WTC11 (cell line): ENCODE measurements at regions not wholly inside any gene's neighbourhood (a gene's known extent, or its start where the extent isn't known, plus 50 kb on each side); places are given as distances from the start of the nearest gene placed in this dataset.

ENCODE experiments used
- ATAC-seq: fragments of 200-7000 bp; cut with Tn5 transposase; 2 replicates; pipeline ENCODE4 v1.10.0; 2021; ENCODE audit warnings: mild to moderate bottlenecking, moderate library complexity
- CTCF ChIA-PET: fragments of 300-600 bp; sonication (Branson Sonifier 250); formaldehyde crosslinking; loops from one replicate; lab custom pipeline; 2021; ENCODE audit warnings: antibody characterized with exemption; lab: Charles Lee
- POLR2A ChIA-PET: fragments of 350-600 bp; sonication (Branson Sonifier 250); formaldehyde crosslinking; loops from one replicate; lab custom pipeline; 2021; ENCODE audit warnings: antibody characterized with exemption; lab: Charles Lee
- DNase-seq: peaks from one replicate; pipeline ENCODE4 v3.0.0; 2021; ENCODE audit warnings: low spot score
- H3K27ac Mint-ChIP-seq: 2 replicates; pipeline ENCODE4 v1.8.0; 2021; ENCODE audit warnings: mixed read lengths
- H3K27me3 Mint-ChIP-seq: 2 replicates; pipeline ENCODE4 v1.8.0; 2021; ENCODE audit warnings: low read depth, mild to moderate bottlenecking, moderate library complexity, mixed read lengths
- H3K36me3 Mint-ChIP-seq: 2 replicates; pipeline ENCODE4 v1.8.0; 2021; ENCODE audit warnings: mixed read lengths
- H3K4me1 Mint-ChIP-seq: 2 replicates; pipeline ENCODE4 v1.8.0; 2022; ENCODE audit warnings: mixed read lengths
- H3K4me3 Mint-ChIP-seq: 2 replicates; pipeline ENCODE4 v1.8.0; 2021; ENCODE audit warnings: mild to moderate bottlenecking, moderate library complexity, mixed read lengths
- H3K9me3 Mint-ChIP-seq: 2 replicates; pipeline ENCODE4 v1.8.0; 2021; ENCODE audit warnings: mixed read lengths
- ATF6 ChIP-seq: sonication (generic); formaldehyde crosslinking; IDR thresholded peaks from 2 replicates; pipeline ENCODE4 v1.8.1; 2023; ENCODE audit warnings: mild to moderate bottlenecking, missing genetic modification reagents
- CDX4 ChIP-seq: fragments of 250-450 bp; sonication (Bioruptor Pico); IDR thresholded peaks from 2 replicates; pipeline ENCODE4 v1.9.0; 2021; ENCODE audit warnings: moderate library complexity, mild to moderate bottlenecking, inconsistent platforms, borderline replicate concordance
- EMX1 ChIP-seq: fragments of 250-450 bp; sonication (Bioruptor Pico); IDR thresholded peaks from 2 replicates; pipeline ENCODE4 v1.8.0; 2021; ENCODE audit warnings: mild to moderate bottlenecking
- FOXP1 ChIP-seq: sonication (generic); formaldehyde crosslinking; IDR thresholded peaks from 2 replicates; pipeline ENCODE4 v1.8.0; 2022; ENCODE audit warnings: missing genetic modification reagents, mild to moderate bottlenecking, moderate library complexity, borderline replicate concordance
- HMGXB4 ChIP-seq: sonication (generic); formaldehyde crosslinking; IDR thresholded peaks from 2 replicates; pipeline ENCODE4 v1.8.1; 2023; ENCODE audit warnings: mild to moderate bottlenecking, moderate library complexity, missing genetic modification reagents
- JUN ChIP-seq: sonication (generic); formaldehyde crosslinking; IDR thresholded peaks from 2 replicates; pipeline ENCODE4 v1.8.0; 2023; ENCODE audit warnings: mild to moderate bottlenecking, missing genetic modification reagents
- MYBL2 ChIP-seq: sonication (generic); formaldehyde crosslinking; IDR thresholded peaks from 2 replicates; pipeline ENCODE4 v1.8.1; 2023; ENCODE audit warnings: mild to moderate bottlenecking, moderate library complexity, missing genetic modification reagents
- NFATC4 ChIP-seq: fragments of 250-450 bp; sonication (Bioruptor Pico); IDR thresholded peaks from 2 replicates; pipeline ENCODE4 v1.9.0; 2021; ENCODE audit warnings: mild to moderate bottlenecking
- NFYB ChIP-seq: sonication (generic); formaldehyde crosslinking; conservative IDR thresholded peaks from 2 replicates; pipeline ENCODE4 v1.8.0; 2022; ENCODE audit warnings: low read depth, missing genetic modification reagents
- NR3C1 ChIP-seq: sonication (generic); formaldehyde crosslinking; conservative IDR thresholded peaks from 2 replicates; pipeline ENCODE4 v1.8.1; 2023; ENCODE audit warnings: low read depth, mild to moderate bottlenecking, missing genetic modification reagents
- OVOL2 ChIP-seq: fragments of 250-450 bp; sonication (Bioruptor Pico); IDR thresholded peaks from 2 replicates; pipeline ENCODE4 v1.9.0; 2021; ENCODE audit warnings: mild to moderate bottlenecking, borderline replicate concordance
- PRRX2 ChIP-seq: fragments of 250-450 bp; sonication (Bioruptor Pico); IDR thresholded peaks from 2 replicates; pipeline ENCODE4 v1.8.0; 2021; ENCODE audit warnings: mild to moderate bottlenecking
- RORB ChIP-seq: fragments of 250-450 bp; sonication (Bioruptor Pico); IDR thresholded peaks from 2 replicates; pipeline ENCODE4 v1.9.0; 2021; ENCODE audit warnings: mild to moderate bottlenecking
- SMAD4 ChIP-seq: sonication (generic); formaldehyde crosslinking; IDR thresholded peaks from 2 replicates; pipeline ENCODE4 v1.8.0; 2022; ENCODE audit warnings: mild to moderate bottlenecking, missing genetic modification reagents
- SOX15 ChIP-seq: fragments of 250-450 bp; sonication (Bioruptor Pico); IDR thresholded peaks from 2 replicates; pipeline ENCODE4 v1.9.0; 2021; ENCODE audit warnings: mild to moderate bottlenecking
- ZMAT4 ChIP-seq: fragments of 250-450 bp; sonication (Bioruptor Pico); IDR thresholded peaks from 2 replicates; pipeline ENCODE4 v1.9.0; 2021; ENCODE audit warnings: mild to moderate bottlenecking
- ZNF121 ChIP-seq: sonication (generic); formaldehyde crosslinking; IDR thresholded peaks from 2 replicates; pipeline ENCODE4 v1.8.0; 2023; ENCODE audit warnings: missing genetic modification reagents
- ZNF317 ChIP-seq: sonication (generic); formaldehyde crosslinking; IDR thresholded peaks from 2 replicates; pipeline ENCODE4 v1.8.1; 2023; ENCODE audit warnings: low read depth, mild to moderate bottlenecking, moderate library complexity, missing genetic modification reagents, borderline replicate concordance
- ZSCAN18 ChIP-seq: fragments of 250-450 bp; sonication (Bioruptor Pico); IDR thresholded peaks from 2 replicates; pipeline ENCODE4 v2.1.2; 2022; ENCODE audit warnings: mild to moderate bottlenecking, moderate library complexity
- TF ChIP-seq, protein P1 (sequence below): fragments of 250-450 bp; sonication (Bioruptor Pico); IDR thresholded peaks from 2 replicates; pipeline ENCODE4 v1.9.0; 2021; ENCODE audit warnings: mild to moderate bottlenecking
- TF ChIP-seq, protein P2 (sequence below): sonication (generic); formaldehyde crosslinking; IDR thresholded peaks from 2 replicates; pipeline ENCODE4 v1.8.0; 2023; ENCODE audit warnings: mild to moderate bottlenecking, missing genetic modification reagents

DNA sequence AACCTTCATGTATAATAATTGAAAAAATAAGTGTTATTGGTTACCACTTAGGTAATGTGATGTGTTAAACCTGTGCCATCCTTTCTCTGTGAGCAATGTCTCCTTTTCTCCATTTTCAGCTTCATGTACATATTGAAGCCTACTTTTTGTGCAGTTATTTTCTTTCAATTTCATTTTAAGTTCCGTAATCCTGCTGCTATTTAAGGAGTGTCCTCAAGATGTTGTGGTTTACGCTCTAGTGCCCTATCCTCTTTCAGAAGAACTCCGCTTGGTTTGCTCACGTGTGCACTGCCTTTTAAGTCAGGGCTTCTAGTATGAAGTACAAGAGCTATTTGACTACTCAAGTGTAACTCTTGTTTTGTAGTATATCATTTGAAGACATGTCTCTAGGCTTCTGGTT is 2253.2 kb upstream of the TENM3 start:
- H3K27me3 Mint-ChIP-seq: no peaks in the 10 kb centered on the region
- ChIA-PET CTCF (no interaction called here), POLR2A (no interaction called here)
- TF ChIP-seq EMX1 (CRISPR knock-in tag): no peak
- H3K27ac Mint-ChIP-seq: no peak overlapping the region
- H3K4me3 Mint-ChIP-seq: no peak overlapping the region
- H3K36me3 Mint-ChIP-seq: no peaks in the 10 kb centered on the region
- H3K9me3 Mint-ChIP-seq: peaks cover 16% of the 10 kb centered on the region
- no peaks in the 10 kb centered on the region for H3K4me1 Mint-ChIP-seq
- ATAC-seq: no peak
- no peak for DNase-seq

- H3K4me3 Mint-ChIP-seq: no peak overlapping the region
- CTCF ChIA-PET: interaction anchor here (1.0 kb wide), 1 partner anchor 142 kb away, joined by 4 read pairs; no protein-coding TSS in a partner anchor
Observed at GRCh38 chr4:180009316-180009715, 2233.9 kb upstream of the TENM3 start.

DNA sequence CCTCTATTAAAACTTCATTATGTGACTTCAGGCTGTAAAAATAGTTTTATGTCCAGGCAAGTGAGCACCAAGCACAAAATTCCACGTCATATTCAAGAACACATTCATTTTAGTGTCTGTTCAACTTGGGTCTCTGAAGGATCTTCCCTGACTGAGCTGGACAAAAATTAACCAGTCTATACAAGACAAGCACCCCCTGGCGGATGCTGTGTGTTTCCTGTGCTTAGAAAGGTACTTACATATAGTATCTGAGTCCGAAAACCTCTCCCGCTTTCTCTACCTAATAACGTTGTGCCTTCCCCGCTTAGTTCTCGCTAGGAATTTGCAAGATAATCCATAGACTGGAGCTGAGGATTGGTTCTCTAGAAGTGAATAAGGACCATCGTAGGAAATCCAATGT is 2214.5 kb upstream of the TENM3 start:
- no peaks in the 10 kb centered on the region for H3K27me3 Mint-ChIP-seq
- no peaks in the 10 kb centered on the region for H3K4me1 Mint-ChIP-seq
- no peak overlapping the region for H3K27ac Mint-ChIP-seq
- ATAC-seq (peak; percentile 89), DNase-seq (peak; percentile 68)
- H3K4me3 Mint-ChIP-seq: no peak overlapping the region
- no peaks in the 10 kb centered on the region for H3K36me3 Mint-ChIP-seq
- POLR2A ChIA-PET: no interaction called here
- CTCF ChIA-PET: interaction anchor here (0.7 to 3.3 kb wide), 6 partner anchors 9 to 721 kb away, joined by 3 to 40 read pairs (median 3); no protein-coding TSS in a partner anchor
- H3K9me3 Mint-ChIP-seq: no peaks in the 10 kb centered on the region
- no peak for TF ChIP-seq SMAD4 (CRISPR knock-in tag)
- no peak for TF ChIP-seq ZNF317 (CRISPR knock-in tag)
- TF ChIP-seq FOXP1 (CRISPR knock-in tag): no peak
- TF ChIP-seq CDX4 (CRISPR knock-in tag): no peak
- no peak for TF ChIP-seq ZNF121
- TF ChIP-seq, protein P1, sequence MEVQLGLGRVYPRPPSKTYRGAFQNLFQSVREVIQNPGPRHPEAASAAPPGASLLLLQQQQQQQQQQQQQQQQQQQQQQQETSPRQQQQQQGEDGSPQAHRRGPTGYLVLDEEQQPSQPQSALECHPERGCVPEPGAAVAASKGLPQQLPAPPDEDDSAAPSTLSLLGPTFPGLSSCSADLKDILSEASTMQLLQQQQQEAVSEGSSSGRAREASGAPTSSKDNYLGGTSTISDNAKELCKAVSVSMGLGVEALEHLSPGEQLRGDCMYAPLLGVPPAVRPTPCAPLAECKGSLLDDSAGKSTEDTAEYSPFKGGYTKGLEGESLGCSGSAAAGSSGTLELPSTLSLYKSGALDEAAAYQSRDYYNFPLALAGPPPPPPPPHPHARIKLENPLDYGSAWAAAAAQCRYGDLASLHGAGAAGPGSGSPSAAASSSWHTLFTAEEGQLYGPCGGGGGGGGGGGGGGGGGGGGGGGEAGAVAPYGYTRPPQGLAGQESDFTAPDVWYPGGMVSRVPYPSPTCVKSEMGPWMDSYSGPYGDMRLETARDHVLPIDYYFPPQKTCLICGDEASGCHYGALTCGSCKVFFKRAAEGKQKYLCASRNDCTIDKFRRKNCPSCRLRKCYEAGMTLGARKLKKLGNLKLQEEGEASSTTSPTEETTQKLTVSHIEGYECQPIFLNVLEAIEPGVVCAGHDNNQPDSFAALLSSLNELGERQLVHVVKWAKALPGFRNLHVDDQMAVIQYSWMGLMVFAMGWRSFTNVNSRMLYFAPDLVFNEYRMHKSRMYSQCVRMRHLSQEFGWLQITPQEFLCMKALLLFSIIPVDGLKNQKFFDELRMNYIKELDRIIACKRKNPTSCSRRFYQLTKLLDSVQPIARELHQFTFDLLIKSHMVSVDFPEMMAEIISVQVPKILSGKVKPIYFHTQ (CRISPR knock-in tag): no peak
- no peak for TF ChIP-seq PRRX2
- no peak for TF ChIP-seq JUN (CRISPR knock-in tag)
- TF ChIP-seq MYBL2 (CRISPR knock-in tag): no peak
- TF ChIP-seq OVOL2 (CRISPR knock-in tag): no peak
- no peak for TF ChIP-seq NFATC4 (CRISPR knock-in tag)
- no peak for TF ChIP-seq HMGXB4 (CRISPR knock-in tag)
- TF ChIP-seq NR3C1 (CRISPR knock-in tag): no peak
- no peak for TF ChIP-seq SOX15
- no peak for TF ChIP-seq RORB (CRISPR knock-in tag)
- no peak for TF ChIP-seq NFYB (CRISPR knock-in tag)
- TF ChIP-seq, protein P2, sequence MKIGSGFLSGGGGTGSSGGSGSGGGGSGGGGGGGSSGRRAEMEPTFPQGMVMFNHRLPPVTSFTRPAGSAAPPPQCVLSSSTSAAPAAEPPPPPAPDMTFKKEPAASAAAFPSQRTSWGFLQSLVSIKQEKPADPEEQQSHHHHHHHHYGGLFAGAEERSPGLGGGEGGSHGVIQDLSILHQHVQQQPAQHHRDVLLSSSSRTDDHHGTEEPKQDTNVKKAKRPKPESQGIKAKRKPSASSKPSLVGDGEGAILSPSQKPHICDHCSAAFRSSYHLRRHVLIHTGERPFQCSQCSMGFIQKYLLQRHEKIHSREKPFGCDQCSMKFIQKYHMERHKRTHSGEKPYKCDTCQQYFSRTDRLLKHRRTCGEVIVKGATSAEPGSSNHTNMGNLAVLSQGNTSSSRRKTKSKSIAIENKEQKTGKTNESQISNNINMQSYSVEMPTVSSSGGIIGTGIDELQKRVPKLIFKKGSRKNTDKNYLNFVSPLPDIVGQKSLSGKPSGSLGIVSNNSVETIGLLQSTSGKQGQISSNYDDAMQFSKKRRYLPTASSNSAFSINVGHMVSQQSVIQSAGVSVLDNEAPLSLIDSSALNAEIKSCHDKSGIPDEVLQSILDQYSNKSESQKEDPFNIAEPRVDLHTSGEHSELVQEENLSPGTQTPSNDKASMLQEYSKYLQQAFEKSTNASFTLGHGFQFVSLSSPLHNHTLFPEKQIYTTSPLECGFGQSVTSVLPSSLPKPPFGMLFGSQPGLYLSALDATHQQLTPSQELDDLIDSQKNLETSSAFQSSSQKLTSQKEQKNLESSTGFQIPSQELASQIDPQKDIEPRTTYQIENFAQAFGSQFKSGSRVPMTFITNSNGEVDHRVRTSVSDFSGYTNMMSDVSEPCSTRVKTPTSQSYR (CRISPR knock-in tag): no peak
- no peak for TF ChIP-seq ATF6 (CRISPR knock-in tag)
- TF ChIP-seq ZSCAN18: no peak
- TF ChIP-seq, all 79 proteins: peak for 0

More at GRCh38 chr4:180009316-180009715, 2233.9 kb upstream of the TENM3 start:
- H3K4me1 Mint-ChIP-seq: no peaks in the 10 kb centered on the region; the same call in 1 of the 2 replicates
- no peak for DNase-seq
- ATAC-seq: no peak
- POLR2A ChIA-PET: no interaction called here
- H3K27me3 Mint-ChIP-seq: no peaks in the 10 kb centered on the region; the same call in 1 of the 2 replicates
- no peak overlapping the region for H3K27ac Mint-ChIP-seq
- no peaks in the 10 kb centered on the region for H3K36me3 Mint-ChIP-seq
- no peak for TF ChIP-seq ZMAT4 (CRISPR knock-in tag)
- TF ChIP-seq, all 79 proteins: peak for 0
- H3K9me3 Mint-ChIP-seq: no peaks in the 10 kb centered on the region
